GM18507 (cell line): ENCODE measurements at regions not wholly inside any gene's neighbourhood (a gene's known extent, or its start where the extent isn't known, plus 50 kb on each side); places are given as distances from the start of the nearest gene placed in this dataset.
"Not testable (repeated sequence)": the region's sequence is repeated elsewhere in the genome, so short reads cannot be mapped to it uniquely, and the experiment has no call there.

Experiments used
- DNase-seq: peaks from one replicate; pipeline ENCODE4 v3.0.0; 2011; ENCODE audit warnings: low read depth; ENCODE audit not compliant: insufficient read length; ENCODE audit errors: extremely low spot score
- FAIRE-seq: peaks from 2 replicates; lab custom pipeline; 2011; peaks lifted over from hg19 to GRCh38; lab: Jason Lieb, UNC

DNA sequence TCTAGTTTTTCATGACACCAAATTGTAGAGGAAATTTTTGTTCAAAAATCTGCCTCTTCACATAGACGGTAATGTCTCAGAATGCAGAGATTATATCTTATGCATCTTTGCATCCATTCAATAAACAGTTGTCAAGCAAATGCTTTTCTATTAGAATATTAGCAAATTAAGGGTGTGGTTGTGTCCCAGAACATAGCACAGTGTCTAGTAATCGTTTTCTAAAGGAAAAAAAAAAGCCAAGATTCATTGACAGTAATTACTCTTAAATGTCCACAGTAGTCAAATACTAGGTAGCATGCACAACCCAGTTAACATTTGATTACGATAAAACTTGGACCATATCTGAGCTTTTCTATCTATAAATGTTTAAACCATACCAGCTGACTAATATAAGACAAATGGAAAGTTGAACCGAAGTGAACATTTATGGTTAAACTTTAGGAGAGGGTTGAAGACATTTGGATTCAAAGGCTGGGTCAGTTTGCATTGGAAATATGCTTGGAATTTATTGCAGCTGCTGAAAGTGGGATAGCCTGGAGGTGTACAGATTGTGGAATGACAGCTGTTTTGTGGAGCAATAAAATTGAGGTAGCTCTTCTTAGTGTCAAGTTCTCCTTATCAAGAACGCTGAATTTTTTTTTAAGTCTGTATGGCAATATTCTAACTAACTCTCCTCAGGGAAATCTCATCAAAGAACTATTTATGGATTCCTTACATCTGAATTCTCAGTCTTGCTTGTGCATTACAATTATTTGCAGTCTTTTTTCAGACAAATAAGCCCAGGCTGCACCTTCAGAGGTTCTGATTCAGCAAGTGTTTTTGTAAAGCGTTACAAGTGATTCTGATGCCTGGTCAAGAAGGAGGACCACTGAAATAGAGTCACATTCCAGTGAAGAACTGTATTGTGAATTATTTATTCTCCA, 66.7 kb upstream of the ATP2B1 start:
- DNase-seq (no peak), FAIRE-seq (no peak)

GRCh38 chr12:89774645-89775044, 66.0 kb upstream of the ATP2B1 start:
- FAIRE-seq: no peak

GRCh38 chr12:89770391-89770790, 61.8 kb upstream of the ATP2B1 start:
- DNase-seq (no peak), FAIRE-seq (no peak)

More at GRCh38 chr12:89774645-89775044, 66.0 kb upstream of the ATP2B1 start:
- no peak for DNase-seq

DNA sequence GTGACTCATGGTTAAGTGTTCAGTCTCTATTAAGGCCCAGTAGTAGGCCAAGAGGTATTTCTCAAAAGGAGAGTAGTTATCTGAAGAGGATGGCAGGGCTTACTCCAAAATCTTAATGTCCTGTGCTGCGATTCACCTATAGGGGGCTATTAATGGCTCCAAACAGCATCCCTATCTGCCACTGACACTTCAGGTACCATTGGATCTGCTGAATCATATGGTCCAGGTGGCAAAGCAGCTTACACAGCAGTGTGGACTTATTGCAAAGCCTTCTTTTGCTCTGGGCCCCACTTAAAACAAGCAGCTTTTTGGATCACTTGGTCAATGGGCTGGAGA, 60.8 kb upstream of the ATP2B1 start:
- FAIRE-seq (no peak), DNase-seq (no peak)

DNA sequence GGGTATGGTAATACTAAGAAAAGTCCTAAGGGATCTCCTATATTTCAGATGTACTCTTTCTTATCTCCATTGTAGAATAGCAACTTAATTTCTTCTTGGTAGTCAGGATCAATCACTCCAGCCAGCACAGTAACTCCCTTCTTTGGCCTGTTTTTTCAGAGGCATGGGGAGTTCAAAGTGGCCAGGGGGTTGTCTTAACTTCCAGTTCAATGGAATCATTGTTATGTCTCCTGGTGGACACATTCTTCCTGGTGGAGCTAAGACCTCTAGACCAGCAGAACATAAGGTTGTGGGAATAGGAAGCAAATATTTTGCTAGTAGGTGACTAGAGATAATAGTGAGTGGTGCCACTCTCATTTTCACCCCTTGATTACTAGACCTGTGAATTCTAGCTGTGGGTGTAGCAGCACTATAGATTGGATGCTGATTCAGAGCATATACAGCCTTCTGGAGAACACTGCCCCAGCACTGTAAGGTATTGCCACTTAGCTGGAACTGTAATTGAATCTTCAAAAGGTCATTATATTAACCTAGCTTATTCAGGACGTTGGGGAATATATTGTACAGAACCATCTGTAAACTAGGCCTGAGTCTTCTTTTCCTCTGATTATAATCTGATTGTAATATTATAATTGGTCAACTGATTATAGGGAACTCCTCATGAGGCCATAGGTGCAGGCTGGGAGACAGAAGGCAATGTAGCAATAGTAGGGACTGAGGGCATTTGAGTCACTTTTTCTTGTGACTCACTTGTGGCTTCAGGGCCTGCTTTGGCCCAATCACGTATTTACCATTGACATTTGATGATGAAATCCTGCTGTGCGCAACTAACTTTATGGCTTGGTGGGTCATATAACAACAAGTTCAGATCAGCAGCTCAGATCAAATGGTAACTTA, 60.2 kb upstream of the ATP2B1 start:
- DNase-seq (no peak), FAIRE-seq (no peak)

- FAIRE-seq (peak; percentile 53), DNase-seq (no peak)
Observed at GRCh38 chr12:89765959-89766824, 57.6 kb upstream of the ATP2B1 start.

DNA sequence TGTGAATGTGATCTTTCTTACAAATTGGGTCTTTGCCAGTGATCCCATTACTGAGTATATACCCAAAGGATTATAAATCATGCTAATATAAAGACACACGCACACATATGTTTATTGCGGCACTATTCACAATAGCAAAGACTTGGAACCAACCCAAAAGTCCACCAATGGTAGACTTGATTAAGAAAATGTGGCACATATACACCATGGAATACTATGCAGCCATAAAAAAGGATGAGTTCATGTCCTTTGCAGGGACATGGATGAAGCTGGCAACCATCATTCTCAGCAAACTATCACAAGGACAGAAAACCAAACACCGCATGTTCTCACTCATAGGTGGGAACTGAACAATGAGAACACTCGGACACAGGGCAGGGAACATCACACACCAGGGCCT, 55.5 kb upstream of the ATP2B1 start:
- not testable (repeated sequence) for DNase-seq, FAIRE-seq

DNA sequence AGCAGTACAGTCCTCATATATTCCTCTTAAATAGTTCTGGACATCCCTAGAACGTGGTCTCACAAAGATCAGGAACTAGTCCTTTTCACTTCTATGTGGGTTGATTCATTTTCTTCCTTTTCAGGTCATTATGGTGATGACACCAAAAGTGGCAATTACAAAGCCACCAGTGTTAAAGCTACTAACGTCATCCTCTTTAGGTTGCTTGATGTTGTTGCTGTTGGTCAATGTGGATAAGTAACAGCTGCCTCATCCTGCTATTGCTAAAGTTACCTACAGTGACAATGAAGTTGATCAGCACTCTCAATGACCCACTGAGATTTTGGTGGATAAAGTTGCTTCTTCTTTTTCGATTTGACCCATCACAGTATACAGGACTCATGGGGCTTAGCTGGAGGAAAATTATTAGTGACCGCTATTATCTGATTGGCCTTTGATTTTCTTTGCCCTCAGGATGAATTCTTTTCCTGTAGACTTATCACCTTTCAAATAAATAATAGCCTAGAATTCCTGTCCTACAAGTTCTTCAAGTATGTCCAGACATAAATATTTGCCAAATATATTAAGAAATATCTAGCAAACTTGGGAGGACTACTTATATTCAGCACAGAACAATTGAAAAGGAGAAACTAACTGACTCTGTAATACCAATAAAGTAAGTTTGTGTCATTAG, 54.0 kb upstream of the ATP2B1 start:
- no peak for DNase-seq
- FAIRE-seq: no peak

DNA sequence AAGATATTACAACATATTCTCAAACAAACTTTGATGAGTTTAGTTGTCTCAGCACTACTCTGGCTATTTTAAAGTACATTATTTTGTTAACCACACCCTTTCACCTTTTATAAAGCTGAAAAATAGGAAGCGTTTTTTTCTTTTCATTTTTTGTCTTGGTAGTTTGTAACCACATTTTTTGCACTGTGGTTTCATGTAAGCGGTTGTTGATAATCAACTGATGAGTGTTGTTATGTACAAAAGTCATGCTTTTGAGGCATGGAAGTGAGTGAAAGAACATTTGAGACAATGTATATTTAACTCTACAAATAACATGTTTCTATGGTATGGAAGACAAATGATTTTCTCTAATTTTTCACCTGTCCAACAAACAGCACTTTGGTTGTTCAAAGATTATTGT, 52.1 kb upstream of the ATP2B1 start:
- FAIRE-seq (peak; percentile 78), DNase-seq (no peak)
